ENCODE measurements at regions not wholly inside any gene's neighbourhood (a gene's known extent, or its start where the extent isn't known, plus 50 kb on each side); places are given as distances from the start of the nearest gene placed in this dataset.

DNA sequence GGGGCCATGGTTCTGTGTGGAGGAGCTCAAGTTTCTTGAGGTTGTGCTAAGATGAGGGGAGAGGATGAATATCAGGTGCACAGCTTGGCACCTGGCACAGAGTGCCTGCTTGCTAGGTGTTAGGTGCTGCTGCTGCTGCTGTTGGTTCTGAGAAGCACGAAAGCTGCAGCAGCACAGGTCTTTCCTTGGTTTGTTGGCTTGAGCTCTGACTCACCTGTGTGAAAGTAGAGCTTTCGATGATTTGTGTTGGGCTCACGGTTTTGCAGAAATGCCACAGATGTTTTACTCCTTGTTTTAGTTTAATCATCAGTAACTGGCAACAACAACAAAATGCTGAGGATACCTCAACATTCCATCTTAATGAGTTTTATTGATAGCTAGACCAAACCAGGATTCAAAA lies 221.6 kb downstream of the BRINP2 start:
- H3K36me3 Mint-ChIP-seq: no peaks in the 10 kb centered on the region
- Histone ChIP-seq H3K79me2 (ENCODE audit: low read depth) (no peaks in the 10 kb centered on the region), H3K9me3 (ENCODE audit: low read depth) (no peaks in the 10 kb centered on the region), H3K4me2 (no peak overlapping the region), H2AFZ (replicated peaks) (no peak overlapping the region), H3K4me1 (no peaks in the 10 kb centered on the region), H3K9ac (no peak overlapping the region), H3K27ac (no peak overlapping the region), H4K20me1 (ENCODE audit: low read depth) (no peaks in the 10 kb centered on the region), H3K36me3 (no peaks in the 10 kb centered on the region), H3F3A (ENCODE audit: low read depth) (no peaks in the 10 kb centered on the region), H3K4me3 (no peak overlapping the region), H3K27me3 (no peaks in the 10 kb centered on the region)
- peaks cover 3% of the 10 kb centered on the region for H3K27me3 Mint-ChIP-seq (ENCODE audit: insufficient read depth, low read depth)
- no peak for TF ChIP-seq EZH2 (IDR thresholded peaks at IDR 0.05)
- TF ChIP-seq, protein P1, sequence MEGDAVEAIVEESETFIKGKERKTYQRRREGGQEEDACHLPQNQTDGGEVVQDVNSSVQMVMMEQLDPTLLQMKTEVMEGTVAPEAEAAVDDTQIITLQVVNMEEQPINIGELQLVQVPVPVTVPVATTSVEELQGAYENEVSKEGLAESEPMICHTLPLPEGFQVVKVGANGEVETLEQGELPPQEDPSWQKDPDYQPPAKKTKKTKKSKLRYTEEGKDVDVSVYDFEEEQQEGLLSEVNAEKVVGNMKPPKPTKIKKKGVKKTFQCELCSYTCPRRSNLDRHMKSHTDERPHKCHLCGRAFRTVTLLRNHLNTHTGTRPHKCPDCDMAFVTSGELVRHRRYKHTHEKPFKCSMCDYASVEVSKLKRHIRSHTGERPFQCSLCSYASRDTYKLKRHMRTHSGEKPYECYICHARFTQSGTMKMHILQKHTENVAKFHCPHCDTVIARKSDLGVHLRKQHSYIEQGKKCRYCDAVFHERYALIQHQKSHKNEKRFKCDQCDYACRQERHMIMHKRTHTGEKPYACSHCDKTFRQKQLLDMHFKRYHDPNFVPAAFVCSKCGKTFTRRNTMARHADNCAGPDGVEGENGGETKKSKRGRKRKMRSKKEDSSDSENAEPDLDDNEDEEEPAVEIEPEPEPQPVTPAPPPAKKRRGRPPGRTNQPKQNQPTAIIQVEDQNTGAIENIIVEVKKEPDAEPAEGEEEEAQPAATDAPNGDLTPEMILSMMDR (IDR thresholded peaks at IDR 0.05): no peak
- no peak for TF ChIP-seq EZH2phosphoT487 (IDR thresholded peaks at IDR 0.05)
- DNase-seq (ENCODE audit: low spot score): no peak
- no peak overlapping the region for H3K4me3 Mint-ChIP-seq
- no peaks in the 10 kb centered on the region for H3K9me3 Mint-ChIP-seq
- no peak overlapping the region for H3K27ac Mint-ChIP-seq
- no peaks in the 10 kb centered on the region for H3K4me1 Mint-ChIP-seq

DNA sequence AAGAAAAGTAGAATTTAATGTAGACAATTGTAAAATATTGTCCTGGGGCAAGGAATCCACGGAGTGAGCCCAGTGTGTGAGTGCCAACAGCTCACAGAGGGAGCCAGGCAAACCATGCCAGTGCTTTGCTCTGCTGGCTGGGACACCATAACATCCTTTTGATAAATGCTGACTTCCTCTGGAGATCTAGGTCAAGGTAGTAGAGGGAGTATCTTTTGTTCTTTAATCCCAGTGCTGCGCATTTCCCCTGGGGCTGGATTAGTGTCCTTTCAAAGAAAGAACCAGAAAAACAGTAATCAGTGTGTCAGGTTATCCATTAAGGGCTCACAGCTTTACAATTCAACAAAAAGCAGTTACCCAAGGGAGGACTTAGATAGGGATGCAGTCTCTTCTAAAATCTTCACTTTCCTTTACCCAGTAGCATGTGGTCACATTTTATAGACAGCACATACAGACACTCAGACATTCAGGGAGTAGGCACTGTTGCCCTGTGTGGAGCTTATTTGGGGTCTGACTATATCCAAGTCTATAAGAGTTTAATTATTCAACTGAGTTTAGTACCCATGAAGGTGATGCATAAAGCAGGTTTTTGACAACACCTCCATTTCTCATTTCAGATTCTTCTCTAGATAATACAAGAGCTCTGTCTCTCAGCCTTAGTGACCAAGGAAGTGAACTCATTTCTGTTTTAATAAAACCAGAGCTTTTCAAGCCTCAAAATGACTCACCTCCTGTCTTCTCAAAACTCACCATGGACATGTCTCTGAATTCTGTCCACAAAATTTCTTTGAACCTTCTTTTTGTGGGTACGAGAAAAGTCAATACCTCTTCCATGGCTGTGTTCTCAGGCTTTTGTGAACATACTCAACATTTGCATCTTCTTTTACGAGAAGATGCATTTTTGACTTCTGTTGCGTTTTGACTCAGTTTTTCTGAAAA lies 215.3 kb downstream of the BRINP2 start:
- TF ChIP-seq, protein P1 (IDR thresholded peaks at IDR 0.05): no peak
- TF ChIP-seq EZH2phosphoT487 (IDR thresholded peaks at IDR 0.05) (no peak), EZH2 (IDR thresholded peaks at IDR 0.05) (no peak)
- no peaks in the 10 kb centered on the region for H3K36me3 Mint-ChIP-seq
- no peak overlapping the region for H3K4me3 Mint-ChIP-seq
- Histone ChIP-seq H3K79me2 (ENCODE audit: low read depth) (no peaks in the 10 kb centered on the region), H3K4me3 (no peak overlapping the region), H3K9me3 (ENCODE audit: low read depth) (no peaks in the 10 kb centered on the region), H3K27me3 (no peaks in the 10 kb centered on the region), H2AFZ (replicated peaks) (no peak overlapping the region), H4K20me1 (ENCODE audit: low read depth) (no peaks in the 10 kb centered on the region), H3K27ac (no peak overlapping the region), H3K4me1 (peaks cover 14% of the 10 kb centered on the region), H3K4me2 (no peak overlapping the region), H3K9ac (no peak overlapping the region), H3K36me3 (no peaks in the 10 kb centered on the region), H3F3A (ENCODE audit: low read depth) (no peaks in the 10 kb centered on the region)
- peaks cover 16% of the 10 kb centered on the region for H3K4me1 Mint-ChIP-seq
- peaks cover 12% of the 10 kb centered on the region for H3K9me3 Mint-ChIP-seq
- no peak overlapping the region for H3K27ac Mint-ChIP-seq
- H3K27me3 Mint-ChIP-seq (ENCODE audit: insufficient read depth, low read depth): peaks cover 3% of the 10 kb centered on the region
- DNase-seq (ENCODE audit: low spot score): peak; percentile 9

DNA sequence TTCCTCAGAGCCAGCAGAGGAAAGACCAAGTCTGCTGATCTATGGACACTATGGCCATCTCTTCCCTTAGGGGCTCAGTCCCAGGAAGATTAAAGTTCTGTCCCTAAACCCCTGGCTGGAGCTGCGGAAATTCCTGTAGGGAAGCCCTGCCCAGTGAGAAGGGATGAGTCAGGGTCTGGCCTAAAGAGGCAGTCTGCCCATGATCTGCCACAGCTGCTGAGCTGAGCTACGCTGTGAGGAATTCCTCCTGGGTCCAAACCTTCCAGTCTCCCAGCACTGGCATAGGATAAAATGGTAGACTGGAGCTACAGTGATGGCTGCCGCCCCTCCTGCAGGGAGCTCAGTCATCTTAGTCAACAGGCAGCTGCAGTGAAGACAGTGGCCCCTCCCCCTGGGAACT lies 213.7 kb downstream of the BRINP2 start:
- Histone ChIP-seq H3F3A (ENCODE audit: low read depth) (no peaks in the 10 kb centered on the region), H3K27me3 (no peaks in the 10 kb centered on the region), H3K36me3 (no peaks in the 10 kb centered on the region), H3K4me3 (no peak overlapping the region), H3K9me3 (ENCODE audit: low read depth) (no peaks in the 10 kb centered on the region), H4K20me1 (ENCODE audit: low read depth) (no peaks in the 10 kb centered on the region), H3K27ac (no peak overlapping the region), H3K79me2 (ENCODE audit: low read depth) (no peaks in the 10 kb centered on the region), H3K9ac (no peak overlapping the region), H2AFZ (replicated peaks) (no peak overlapping the region), H3K4me2 (no peak overlapping the region), H3K4me1 (peaks cover 14% of the 10 kb centered on the region)
- Mint-ChIP-seq H3K27ac (no peak overlapping the region), H3K36me3 (no peaks in the 10 kb centered on the region), H3K27me3 (ENCODE audit: insufficient read depth, low read depth) (peaks cover 3% of the 10 kb centered on the region), H3K4me3 (no peak overlapping the region), H3K4me1 (peaks cover 16% of the 10 kb centered on the region), H3K9me3 (peaks cover 18% of the 10 kb centered on the region)
- DNase-seq (ENCODE audit: low spot score): no peak
- TF ChIP-seq, protein P1 (IDR thresholded peaks at IDR 0.05): no peak
- no peak for TF ChIP-seq EZH2 (IDR thresholded peaks at IDR 0.05)
- TF ChIP-seq EZH2phosphoT487 (IDR thresholded peaks at IDR 0.05): no peak
